ENCODE measurements at regions not wholly inside any gene's neighbourhood (a gene's known extent, or its start where the extent isn't known, plus 50 kb on each side); places are given as distances from the start of the nearest gene placed in this dataset.
"Not testable (repeated sequence)": the region's sequence is repeated elsewhere in the genome, so short reads cannot be mapped to it uniquely, and the experiment has no call there.

DNA sequence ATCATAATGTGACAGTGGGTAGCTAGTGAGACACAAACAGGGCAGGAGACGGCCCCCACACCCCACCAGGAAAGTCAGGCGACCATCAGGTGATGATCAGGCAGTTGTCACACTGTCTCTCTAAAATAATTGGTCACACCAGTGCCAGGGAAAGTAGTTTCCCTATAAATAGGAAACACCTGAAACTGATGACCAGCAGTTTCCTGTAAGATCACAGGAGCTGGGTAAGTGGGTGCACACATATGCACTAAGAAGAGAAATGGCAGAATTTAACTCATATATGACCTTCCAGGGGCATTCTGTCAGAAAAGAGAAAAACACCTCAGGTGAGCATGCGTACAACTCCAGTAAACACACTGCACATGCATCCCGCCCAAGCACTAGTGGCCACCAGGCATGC is 620.5 kb upstream of the GHITM start:
- no peak for DNase-seq (ENCODE audit: low read depth)

GRCh38 chr10:83520386-83520785 is 618.9 kb upstream of the GHITM start:
- DNase-seq (ENCODE audit: low read depth) = not testable (repeated sequence)

- DNase-seq (ENCODE audit: low read depth) = no peak
Observed at GRCh38 chr10:83522456-83522855, 616.9 kb upstream of the GHITM start.

- DNase-seq (ENCODE audit: low read depth) = no peak
Observed at GRCh38 chr10:83522881-83523386, 616.4 kb upstream of the GHITM start.

GRCh38 chr10:83527934-83528333 is 611.4 kb upstream of the GHITM start:
- no peak for DNase-seq (ENCODE audit: low read depth)

- DNase-seq (ENCODE audit: low read depth) = no peak
Observed at GRCh38 chr10:83533290-83533689, 606.0 kb upstream of the GHITM start.

DNA sequence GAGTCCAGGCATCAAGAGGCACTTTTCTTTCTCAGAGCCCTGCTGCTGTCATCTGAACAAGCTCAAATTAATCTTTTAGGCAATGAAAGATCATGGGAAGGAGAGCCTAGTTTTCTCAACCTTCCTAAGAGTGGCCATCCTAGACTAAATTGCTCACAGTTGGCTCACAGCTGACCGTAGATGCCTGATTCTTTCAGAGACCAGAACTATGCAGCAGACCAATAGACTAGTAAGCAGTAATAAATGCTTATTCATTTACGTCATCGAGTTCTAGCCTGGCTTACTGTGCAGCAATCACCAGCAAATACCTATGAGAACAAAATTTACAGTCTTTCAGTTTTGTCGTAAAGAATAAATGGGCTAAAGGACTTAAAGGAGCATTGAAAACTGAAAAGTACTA is 602.9 kb upstream of the GHITM start:
- DNase-seq (ENCODE audit: low read depth) = no peak

GRCh38 chr10:83538047-83538446 is 601.3 kb upstream of the GHITM start:
- DNase-seq (ENCODE audit: low read depth) = no peak

GRCh38 chr10:83539528-83540308 is 599.6 kb upstream of the GHITM start:
- DNase-seq (ENCODE audit: low read depth) = no peak

- no peak for DNase-seq (ENCODE audit: low read depth)
Observed at GRCh38 chr10:83541046-83541445, 598.3 kb upstream of the GHITM start.

DNA sequence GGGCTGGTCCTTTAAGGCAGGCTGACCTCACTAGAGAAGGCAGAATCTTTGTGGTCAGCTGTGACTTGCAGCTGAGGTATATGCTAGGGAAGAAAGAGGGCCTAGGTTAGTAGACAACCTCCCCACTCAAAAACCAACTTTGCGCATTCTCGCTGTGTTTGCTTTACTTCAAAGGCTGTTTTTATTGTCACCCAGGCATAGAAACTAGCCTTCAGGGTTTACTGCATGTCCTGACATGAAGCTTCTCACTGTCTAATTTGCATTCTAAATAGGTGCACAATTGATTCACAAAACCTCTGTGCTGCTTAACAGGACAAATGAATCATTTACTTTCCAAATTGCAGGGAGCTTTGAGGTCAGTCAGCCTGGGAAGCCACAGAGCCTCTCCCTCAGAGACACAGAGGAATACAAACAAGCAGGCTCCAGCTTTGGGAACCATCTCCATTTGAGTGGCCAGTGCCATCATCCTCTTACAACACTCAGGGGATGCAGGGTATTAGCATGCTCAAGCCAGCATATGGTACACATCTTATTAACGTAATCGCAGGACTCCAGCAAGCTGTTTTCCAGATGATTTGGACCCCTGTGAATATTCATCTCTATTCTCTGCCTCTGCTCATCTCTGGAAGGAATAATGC is 596.4 kb upstream of the GHITM start:
- no peak for DNase-seq (ENCODE audit: low read depth)

GRCh38 chr10:83543691-83544462 is 595.4 kb upstream of the GHITM start:
- no peak for DNase-seq (ENCODE audit: low read depth)

DNA sequence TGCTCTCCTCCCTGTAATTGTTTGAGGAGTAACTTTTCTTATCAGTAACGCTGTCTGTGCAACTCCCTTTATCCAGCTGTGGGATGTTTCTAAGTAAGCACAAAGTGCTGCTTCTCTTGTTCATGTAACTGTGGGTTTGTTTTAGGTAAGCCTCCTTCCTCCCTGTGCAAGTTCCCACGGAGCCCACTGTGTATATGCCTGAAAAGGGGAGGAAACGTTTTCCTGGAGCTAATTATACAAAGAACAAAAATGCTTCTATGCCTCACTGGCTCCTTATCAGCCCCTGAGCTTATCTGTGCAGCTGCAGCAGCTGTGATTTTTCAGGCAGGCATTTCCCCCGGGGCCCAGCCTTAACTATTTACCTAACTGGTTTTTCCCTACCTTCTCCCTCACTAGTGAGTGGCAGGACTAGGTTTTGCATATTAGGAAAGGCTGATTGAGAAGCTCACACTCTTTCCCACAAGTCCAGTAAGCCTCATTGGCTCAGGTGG is 593.4 kb upstream of the GHITM start:
- no peak for DNase-seq (ENCODE audit: low read depth)

GRCh38 chr10:83551190-83551589 is 588.1 kb upstream of the GHITM start:
- DNase-seq (ENCODE audit: low read depth) = not testable (repeated sequence)

GRCh38 chr10:83553366-83553765 is 585.9 kb upstream of the GHITM start:
- DNase-seq (ENCODE audit: low read depth) = no peak

- DNase-seq (ENCODE audit: low read depth) = no peak
Observed at GRCh38 chr10:83555264-83555663, 584.0 kb upstream of the GHITM start.

- no peak for DNase-seq (ENCODE audit: low read depth)
Observed at GRCh38 chr10:83562381-83562780, 576.9 kb upstream of the GHITM start.

GRCh38 chr10:83564889-83565588 is 574.3 kb upstream of the GHITM start:
- no peak for DNase-seq (ENCODE audit: low read depth)

DNA sequence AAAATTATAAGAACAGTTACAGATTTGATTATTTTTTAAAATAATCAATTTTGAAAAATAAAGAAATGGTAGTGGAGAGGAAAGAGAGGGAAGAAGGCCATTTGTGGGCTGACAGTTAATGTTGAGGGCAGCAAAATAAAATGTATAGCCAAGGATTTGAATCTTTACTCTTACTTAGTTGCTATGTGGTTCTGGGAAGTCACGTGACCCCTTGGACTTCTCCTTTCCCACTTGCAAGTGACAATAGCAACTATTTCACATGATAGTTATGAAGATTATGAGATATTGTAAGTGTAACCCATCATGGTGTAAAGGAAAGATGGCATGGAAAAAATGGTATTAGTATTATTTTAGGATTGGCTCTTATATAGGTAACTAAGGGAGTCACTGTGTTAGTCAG is 567.3 kb upstream of the GHITM start:
- DNase-seq (ENCODE audit: low read depth) = no peak

- no peak for DNase-seq (ENCODE audit: low read depth)
Observed at GRCh38 chr10:83574770-83575169, 564.5 kb upstream of the GHITM start.

GRCh38 chr10:83577421-83577820 is 561.9 kb upstream of the GHITM start:
- DNase-seq (ENCODE audit: low read depth) = no peak
